Spleen (tissue), 11 donors: ENCODE measurements at regions not wholly inside any gene's neighbourhood (a gene's known extent, or its start where the extent isn't known, plus 50 kb on each side); places are given as distances from the start of the nearest gene placed in this dataset.

Experiments
- DNase-seq: peaks from one replicate; pipeline ENCODE4 v3.0.0-alpha.2; 2020
- H3K27ac ChIP-seq, 8 donors: fragments of 200-600 bp; sonication (generic) in 7 of 8; 1 replicate in 4 of 8; 2 replicates in 4 of 8; pipeline versions ENCODE4 v1.5.0 to v1.8.0; 2016 to 2021; ENCODE audit warnings: inconsistent platforms in 4 of 8, mild to moderate bottlenecking in 4 of 8, moderate library complexity in 1 of 8
- H3K27me3 ChIP-seq, 7 donors: fragments of 200-600 bp; sonication (generic) in 6 of 7; replicated peaks in 1 of 7; 1 replicate in 4 of 7; 2 replicates in 3 of 7; pipeline versions ENCODE4 v1.5.0 to v1.8.0; 2016 to 2021; ENCODE audit warnings: inconsistent platforms in 3 of 7, mild to moderate bottlenecking in 1 of 7
- H3K36me3 ChIP-seq, 6 donors: fragments of 200-600 bp; sonication (generic) in 5 of 6; 1 replicate in 4 of 6; 2 replicates in 2 of 6; pipeline versions ENCODE4 v1.5.0 to v1.8.0; 2016 to 2021; ENCODE audit warnings: inconsistent platforms in 2 of 6
- H3K4me1 ChIP-seq, 6 donors: fragments of 200-600 bp; sonication (generic) in 5 of 6; 1 replicate in 3 of 6; 2 replicates in 3 of 6; pipeline versions ENCODE4 v1.5.0 to v1.8.0; 2016 to 2021; ENCODE audit warnings: inconsistent platforms in 3 of 6
- H3K4me3 ChIP-seq, 8 donors: fragments of 200-600 bp; sonication (generic) in 7 of 8; 1 replicate in 4 of 8; 2 replicates in 4 of 8; pipeline versions ENCODE4 v1.5.0 to v1.8.0; 2016 to 2021; ENCODE audit warnings: inconsistent platforms in 4 of 8, mild to moderate bottlenecking in 4 of 8, moderate library complexity in 2 of 8
- H3K9me3 ChIP-seq, 8 donors: fragments of 200-600 bp; sonication (generic) in 7 of 8; 1 replicate in 4 of 8; 2 replicates in 4 of 8; pipeline versions ENCODE4 v1.5.0 to v1.8.0; 2016 to 2021; ENCODE audit warnings: inconsistent platforms in 4 of 8
- CTCF ChIP-seq, 11 experiments: fragments of 200-600 bp in 7 of 11; fragments of 450-650 bp in 4 of 11; sonication (generic) in 4 of 11; IDR thresholded peaks in 8 of 11; conservative IDR thresholded peaks in 3 of 11; 1 replicate in 7 of 11; 2 replicates in 4 of 11; pipeline versions ENCODE4 v1.4.0 to v1.8.0; 2016 to 2021; ENCODE audit warnings: antibody characterized with exemption in 11 of 11, inconsistent platforms in 4 of 11, mild to moderate bottlenecking in 1 of 11
- POLR2A ChIP-seq, 3 donors: fragments of 450-650 bp; IDR thresholded peaks; one replicate each; pipeline ENCODE4 v1.5.1; 2017; ENCODE audit warnings: antibody characterized with exemption in 3 of 3, mild to moderate bottlenecking in 1 of 3
- POLR2AphosphoS5 ChIP-seq, 3 donors: sonication (generic); formaldehyde crosslinking; IDR thresholded peaks; one replicate each; pipeline ENCODE4 v1.5.1; 2017; ENCODE audit warnings: antibody characterized with exemption in 3 of 3
- WGBS, 5 donors: extraction: QIAGEN DNeasy Blood & Tissue Kit in 3 of 5; methylation state at CpG; one replicate each; pipeline versions ENCODE4 v1.1.5 to v1.1.7; 2013 to 2018; 5-methylcytosine and 5-hydroxymethylcytosine counted together
- intact Hi-C: fragments of 100-400 bp; cut with DNase I; formaldehyde crosslinking; loops from one replicate; pipeline ENCODE4 v1.15.0; 2023; ENCODE audit warnings: low total_unique reads
- donor health status: healthy with polysubstance abuse.
- donor health status: DM: no; HTN: no; CAD: no; lungs with moderate emphysema.
- donor health status: DM: no; HTN: no; CAD: no.
- donor health status: Bipolar disorder and iron deficiency.
- donor health status: healthy.
- donor health status: DM: no; HTN: no; CAD: no.
- donor health status: DM: yes; HTN: yes; CAD: no.

GRCh38 chr7:25978466-25978865, 173.5 kb upstream of the NFE2L3 start:
- Histone ChIP-seq H3K4me1 (no peaks in the 10 kb centered on the region), H3K4me3 (no peak overlapping the region), H3K36me3 (no peaks in the 10 kb centered on the region), H3K27me3 (peaks cover 0 to 5% (median 0%) of the 10 kb centered on the region in 7 donors), H3K9me3 (peaks cover 0 to 16% (median 10%) of the 10 kb centered on the region in 8 donors), H3K27ac (no peak overlapping the region)
- no peak for TF ChIP-seq CTCF (IDR thresholded peaks at IDR 0.05 in 8 of 11, conservative IDR thresholded peaks at IDR 0.05 in 3 of 11)
- TF ChIP-seq POLR2AphosphoS5 (IDR thresholded peaks at IDR 0.05) = no peak
- TF ChIP-seq POLR2A (IDR thresholded peaks at IDR 0.05) = no peak
- intact Hi-C loops = no loop called here
- 89 to 95% (median 92%) methylated on average over 5 of the region's 5 CpGs for WGBS, 5 donors
- no peak for DNase-seq

DNA sequence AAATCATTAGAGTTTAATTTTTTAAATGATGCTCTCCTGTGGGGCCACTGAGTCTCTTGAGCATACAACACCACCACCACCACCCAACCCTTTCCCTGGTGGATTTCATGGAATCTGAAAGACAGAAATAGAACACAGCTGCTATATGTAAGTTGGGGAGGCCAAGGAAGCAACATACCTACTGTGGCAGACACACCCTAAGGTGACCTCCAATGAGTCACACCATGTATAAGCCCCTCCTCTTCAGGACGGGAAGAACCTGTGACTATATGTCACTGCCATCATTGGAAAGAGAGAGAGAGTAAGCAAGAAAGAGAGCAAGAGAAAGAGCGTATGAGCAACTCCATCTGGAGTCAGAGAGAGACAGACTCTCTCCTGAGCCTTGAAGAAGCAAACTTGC, 172.4 kb upstream of the NFE2L3 start:
- no peak for DNase-seq
- Histone ChIP-seq H3K36me3 (no peaks in the 10 kb centered on the region), H3K4me1 (no peaks in the 10 kb centered on the region), H3K27me3 (peaks cover 0 to 5% (median 0%) of the 10 kb centered on the region in 7 donors), H3K27ac (no peak overlapping the region), H3K9me3 (peaks cover 0 to 16% (median 10%) of the 10 kb centered on the region in 8 donors), H3K4me3 (no peak overlapping the region)
- intact Hi-C loops = no loop called here
- WGBS, 5 donors = 35 to 79% (median 74%) methylated on average over 2 of the region's 2 CpGs
- TF ChIP-seq CTCF (IDR thresholded peaks at IDR 0.05 in 8 of 11, conservative IDR thresholded peaks at IDR 0.05 in 3 of 11) (no peak), POLR2AphosphoS5 (IDR thresholded peaks at IDR 0.05) (no peak), POLR2A (IDR thresholded peaks at IDR 0.05) (no peak)

DNA sequence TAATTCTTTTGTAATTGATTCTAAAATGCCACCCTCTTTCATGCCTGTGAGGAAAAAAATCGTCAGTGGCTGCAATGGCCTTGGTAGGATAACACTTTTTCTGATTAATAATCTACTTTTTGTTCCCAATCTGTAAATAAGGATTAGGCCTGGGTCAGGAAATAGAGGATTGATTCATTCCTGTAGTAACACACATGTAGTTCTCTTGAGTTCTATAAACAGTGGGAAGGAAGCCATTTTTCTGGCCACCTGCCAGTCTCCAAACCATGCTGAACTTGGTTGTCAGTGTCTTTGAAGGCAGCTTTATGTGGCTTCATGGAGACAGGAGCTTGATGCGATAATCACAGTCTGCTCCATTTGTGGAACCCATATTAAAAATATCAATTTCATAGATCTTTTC, 169.3 kb upstream of the NFE2L3 start:
- DNase-seq = no peak
- WGBS, 5 donors = 73 to 76% (median 75%) methylated on average over 2 of the region's 2 CpGs
- intact Hi-C loops = no loop called here
- no peaks in the 10 kb centered on the region for H3K9me3 ChIP-seq
- H3K27ac ChIP-seq = no peak overlapping the region
- peaks cover 0 to 10% (median 0%) of the 10 kb centered on the region in 7 donors for H3K27me3 ChIP-seq
- no peaks in the 10 kb centered on the region for H3K4me1 ChIP-seq
- no peak overlapping the region for H3K4me3 ChIP-seq
- TF ChIP-seq CTCF (IDR thresholded peaks at IDR 0.05 in 8 of 11, conservative IDR thresholded peaks at IDR 0.05 in 3 of 11) = no peak
- TF ChIP-seq POLR2AphosphoS5 (IDR thresholded peaks at IDR 0.05) = no peak
- no peak for TF ChIP-seq POLR2A (IDR thresholded peaks at IDR 0.05)
- H3K36me3 ChIP-seq = no peaks in the 10 kb centered on the region

DNA sequence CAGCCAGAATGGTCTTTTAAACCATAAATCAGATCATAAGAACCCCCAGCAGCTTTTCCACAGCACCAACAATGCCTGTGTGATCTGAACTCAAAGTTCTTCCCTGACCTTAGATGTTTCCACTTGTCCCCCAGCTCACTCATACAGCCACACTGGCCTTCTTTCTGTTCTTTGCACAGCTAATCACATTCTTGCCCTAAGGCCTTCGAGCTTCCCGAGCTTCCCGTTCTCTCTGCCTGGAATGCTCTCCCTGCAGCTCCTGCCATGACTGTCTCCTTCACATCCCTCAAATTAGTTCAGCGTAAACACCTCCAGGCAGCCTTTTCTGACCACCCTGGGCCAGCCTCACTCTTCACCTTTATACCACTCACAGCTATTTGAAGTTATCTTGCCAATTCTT, 166.8 kb upstream of the NFE2L3 start:
- DNase-seq = no peak
- TF ChIP-seq POLR2AphosphoS5 (IDR thresholded peaks at IDR 0.05) (no peak), CTCF (IDR thresholded peaks at IDR 0.05 in 8 of 11, conservative IDR thresholded peaks at IDR 0.05 in 3 of 11) (no peak), POLR2A (IDR thresholded peaks at IDR 0.05) (no peak)
- WGBS, 5 donors = 81 to 94% (median 89%) methylated on average over 4 of the region's 4 CpGs
- peaks cover 0 to 17% (median 0%) of the 10 kb centered on the region in 7 donors for H3K27me3 ChIP-seq
- H3K27ac ChIP-seq = no peak overlapping the region
- no peaks in the 10 kb centered on the region for H3K36me3 ChIP-seq
- H3K4me3 ChIP-seq = no peak overlapping the region
- no peaks in the 10 kb centered on the region for H3K9me3 ChIP-seq
- no peaks in the 10 kb centered on the region for H3K4me1 ChIP-seq
- intact Hi-C loops = no loop called here
